ENCODE measurements at regions not wholly inside any gene's neighbourhood (a gene's known extent, or its start where the extent isn't known, plus 50 kb on each side); places are given as distances from the start of the nearest gene placed in this dataset.
"Not testable (repeated sequence)": the region's sequence is repeated elsewhere in the genome, so short reads cannot be mapped to it uniquely, and the experiment has no call there.

DNA sequence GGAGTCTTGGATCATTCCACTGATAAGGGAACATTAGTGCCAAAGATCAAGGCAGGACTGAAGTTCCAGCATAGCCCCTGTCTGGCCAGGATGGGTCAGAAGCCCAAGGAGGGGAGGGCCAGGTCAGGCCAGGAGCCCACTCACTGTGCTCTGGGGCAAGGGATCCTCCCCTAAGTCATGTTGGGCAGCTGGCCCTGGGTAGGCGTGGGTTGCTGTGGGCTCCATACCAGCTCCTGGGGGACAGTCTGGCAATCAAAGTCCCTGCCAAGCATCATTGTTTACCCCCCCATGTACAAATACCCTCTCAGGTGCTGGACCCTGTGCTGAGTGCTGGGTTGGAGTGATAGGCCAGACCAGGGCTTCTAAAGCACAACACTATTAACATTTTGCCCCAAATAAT is 130.5 kb downstream of the IRX5 start:
- no peak for DNase-seq (ENCODE audit: low read depth)

DNA sequence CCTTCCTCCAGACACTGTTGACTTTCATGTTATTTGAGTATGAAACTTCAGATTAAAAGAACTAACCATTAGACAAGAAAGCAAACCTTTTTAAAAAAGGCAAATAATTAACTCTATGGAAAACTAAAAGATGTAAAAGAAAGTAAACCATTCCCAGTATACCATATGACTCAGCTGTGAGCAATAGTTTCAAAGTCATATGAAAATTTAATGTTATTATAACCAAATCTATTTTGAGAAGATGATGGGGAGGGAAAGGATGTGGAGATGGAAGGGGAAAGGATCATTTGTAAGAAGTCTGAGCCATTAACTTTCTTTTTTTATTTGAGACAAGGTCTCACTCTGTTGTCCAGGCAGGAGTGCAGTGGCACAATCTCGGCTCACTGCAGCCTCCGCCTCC is 131.8 kb downstream of the IRX5 start:
- DNase-seq (ENCODE audit: low read depth) = no peak

DNA sequence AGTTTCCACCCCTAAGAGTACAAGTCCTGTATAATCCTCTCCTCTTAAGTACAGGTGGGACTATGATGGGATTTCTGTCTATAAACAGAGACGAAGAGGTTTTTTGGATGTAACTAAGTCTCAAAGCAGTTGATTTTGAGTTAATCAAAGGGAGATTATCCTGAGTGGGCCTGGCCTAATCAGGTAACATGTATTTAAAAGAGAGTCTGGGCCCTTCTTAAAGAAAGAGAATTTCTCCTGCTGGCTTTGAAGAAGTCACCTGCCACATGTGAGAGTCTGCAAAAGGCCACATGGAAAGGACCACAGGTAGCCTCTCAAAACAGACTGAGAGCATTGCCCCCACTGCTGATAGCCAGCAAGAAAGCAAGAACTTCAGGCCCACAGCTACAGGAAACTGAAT is 142.3 kb downstream of the IRX5 start:
- DNase-seq (ENCODE audit: low read depth) = no peak

DNA sequence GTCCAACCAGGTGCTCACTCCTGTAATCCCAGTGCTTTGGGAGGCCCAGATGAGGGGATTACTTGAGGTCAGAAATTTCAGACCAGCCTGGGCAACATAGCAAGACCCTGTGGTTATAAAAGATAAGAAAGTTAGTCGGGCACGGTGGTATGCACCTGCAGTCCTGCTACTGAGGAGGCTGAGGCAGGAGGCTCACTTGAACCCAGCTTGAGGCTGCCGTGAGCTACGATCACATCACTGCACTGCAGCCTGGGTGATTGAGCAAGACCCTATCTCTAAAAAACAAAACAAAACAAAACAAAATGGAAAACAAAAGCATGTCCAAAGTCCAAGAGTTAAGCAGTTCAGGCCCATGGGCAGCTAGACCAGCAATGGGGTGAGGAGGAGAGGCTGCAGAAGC is 143.2 kb downstream of the IRX5 start:
- DNase-seq (ENCODE audit: low read depth) = no peak

- DNase-seq (ENCODE audit: low read depth) = not testable (repeated sequence)
Measured at GRCh38 chr16:55075208-55075607, 144.5 kb downstream of the IRX5 start.

GRCh38 chr16:55076053-55076452 is 145.4 kb downstream of the IRX5 start:
- DNase-seq (ENCODE audit: low read depth) = no peak

GRCh38 chr16:55077266-55077665 is 146.6 kb downstream of the IRX5 start:
- DNase-seq (ENCODE audit: low read depth) = no peak

DNA sequence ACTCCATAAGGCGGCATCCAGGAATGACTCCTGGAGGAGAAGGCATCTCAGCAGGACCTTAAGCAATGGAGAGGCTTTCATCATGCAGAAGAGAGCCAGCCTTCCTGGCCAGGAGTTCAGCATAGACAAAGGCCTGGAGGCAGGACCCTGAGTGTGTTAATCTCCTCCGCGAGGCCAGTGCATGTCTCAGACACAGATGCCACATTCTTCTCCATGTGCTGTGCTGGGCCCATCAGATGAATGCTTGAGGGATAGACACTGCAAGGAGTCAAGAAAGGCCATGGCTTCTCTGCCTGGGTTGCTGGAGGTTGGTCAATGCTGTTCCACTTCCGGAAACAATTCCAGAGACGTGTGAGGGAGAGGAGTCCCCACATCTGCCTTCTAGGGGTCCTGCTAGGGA is 147.5 kb downstream of the IRX5 start:
- no peak for DNase-seq (ENCODE audit: low read depth)

GRCh38 chr16:55078699-55079410 is 148.2 kb downstream of the IRX5 start:
- no peak for DNase-seq (ENCODE audit: low read depth)

DNA sequence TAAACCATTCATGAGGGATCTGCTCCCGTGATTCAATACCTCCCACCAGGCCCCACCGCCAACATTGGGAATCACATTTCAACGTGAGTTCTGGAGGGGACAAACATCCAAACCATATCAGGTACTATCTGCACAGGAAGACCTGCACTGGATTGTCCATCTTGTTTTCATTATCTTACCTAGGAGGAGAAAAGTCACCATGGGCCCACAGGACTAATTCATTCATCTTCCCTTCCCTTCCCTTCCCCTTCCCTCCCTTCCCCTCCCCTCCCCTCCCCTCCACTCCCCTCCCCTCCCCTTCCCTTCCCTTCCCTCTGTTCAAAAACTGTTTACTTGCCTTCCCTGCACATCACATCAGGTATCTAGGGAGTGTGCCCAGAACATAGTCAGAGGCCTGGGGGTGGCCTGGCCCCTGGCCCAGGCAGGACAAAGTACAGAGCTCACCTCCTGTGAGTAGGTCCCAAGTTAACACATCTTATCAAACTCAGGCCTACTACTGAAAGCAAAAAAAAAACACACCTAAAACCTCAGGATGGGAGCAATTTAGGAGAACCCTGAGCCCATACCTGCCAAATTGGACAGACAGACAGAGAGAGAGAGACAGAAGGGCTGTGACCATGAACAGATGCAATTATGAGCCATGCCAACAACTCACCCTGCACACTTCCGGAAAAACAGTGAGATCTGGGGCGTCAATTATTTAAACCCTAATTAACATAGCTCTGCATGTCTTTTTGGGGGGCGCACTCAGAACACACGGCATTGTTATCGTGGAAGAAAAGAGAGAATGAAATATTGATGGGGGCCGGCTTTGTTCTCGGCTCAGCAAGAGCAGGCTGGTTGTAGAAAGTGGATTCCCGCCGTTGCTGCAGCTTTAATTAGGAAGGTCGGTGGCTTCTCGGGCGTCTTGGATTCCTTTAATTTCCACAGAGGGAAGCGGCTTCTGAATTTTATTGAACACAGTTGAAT is 151.2 kb downstream of the IRX5 start:
- no peak for DNase-seq (ENCODE audit: low read depth)

DNA sequence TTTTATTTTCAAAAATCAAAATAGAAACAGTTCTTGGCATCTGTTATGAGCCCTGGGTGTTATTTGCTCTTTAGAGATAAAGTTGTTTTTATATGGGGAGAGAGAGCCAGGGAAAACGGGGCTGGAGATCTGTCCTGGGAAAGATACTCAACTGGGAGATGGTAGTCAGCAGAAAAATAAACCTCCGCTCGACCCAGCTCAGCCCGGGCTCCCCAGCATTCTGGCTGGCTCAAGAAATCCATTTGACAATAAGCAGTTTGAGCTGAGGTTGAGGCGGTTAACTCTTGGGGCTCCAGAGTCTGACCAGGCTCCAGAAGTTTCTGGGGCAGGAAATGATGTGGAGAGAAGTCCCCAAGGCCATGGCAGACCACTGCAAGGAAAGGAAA is 151.9 kb downstream of the IRX5 start:
- no peak for DNase-seq (ENCODE audit: low read depth)

GRCh38 chr16:55083052-55083451 is 152.4 kb downstream of the IRX5 start:
- no peak for DNase-seq (ENCODE audit: low read depth)

- DNase-seq (ENCODE audit: low read depth) = no peak
Measured at GRCh38 chr16:55088098-55088497, 157.4 kb downstream of the IRX5 start.

DNA sequence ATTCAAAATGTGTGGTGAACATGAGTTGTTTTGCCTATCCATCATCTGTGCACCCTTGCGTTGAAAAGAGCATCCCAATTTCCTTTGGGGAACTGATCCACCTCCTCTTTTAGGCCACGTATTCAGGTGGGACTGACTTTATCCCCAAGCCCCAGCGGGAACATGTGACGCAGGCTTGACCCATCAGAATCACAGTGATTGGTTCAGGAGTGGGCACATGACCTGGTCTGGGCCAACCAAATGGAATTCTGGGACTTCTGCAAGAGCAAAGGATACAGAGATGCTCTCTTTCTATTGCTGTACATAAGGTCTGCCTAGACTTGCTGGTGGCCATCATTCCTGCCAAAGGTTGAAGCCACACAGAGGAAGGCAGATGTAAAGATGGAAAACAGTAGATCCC is 158.9 kb downstream of the IRX5 start:
- no peak for DNase-seq (ENCODE audit: low read depth)

GRCh38 chr16:55091213-55091870 is 160.7 kb downstream of the IRX5 start:
- no peak for DNase-seq (ENCODE audit: low read depth)

DNA sequence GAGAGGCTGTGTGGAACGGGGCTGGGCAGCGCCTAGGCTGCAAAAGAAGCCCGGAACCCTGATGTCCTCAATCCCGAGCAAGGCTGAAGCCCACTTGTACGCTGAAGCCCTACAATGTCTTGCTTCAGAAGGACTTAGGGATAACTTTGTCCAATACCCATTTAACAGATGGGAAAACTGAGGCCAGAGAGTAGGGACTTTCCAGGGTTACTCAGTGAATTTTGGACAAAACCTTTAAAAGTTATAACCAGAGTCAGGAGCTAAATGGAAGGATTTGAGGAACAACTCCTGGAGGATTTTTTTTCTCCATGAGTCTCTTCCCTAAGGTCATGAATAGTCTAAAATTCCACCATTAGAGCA is 161.2 kb downstream of the IRX5 start:
- no peak for DNase-seq (ENCODE audit: low read depth)

DNA sequence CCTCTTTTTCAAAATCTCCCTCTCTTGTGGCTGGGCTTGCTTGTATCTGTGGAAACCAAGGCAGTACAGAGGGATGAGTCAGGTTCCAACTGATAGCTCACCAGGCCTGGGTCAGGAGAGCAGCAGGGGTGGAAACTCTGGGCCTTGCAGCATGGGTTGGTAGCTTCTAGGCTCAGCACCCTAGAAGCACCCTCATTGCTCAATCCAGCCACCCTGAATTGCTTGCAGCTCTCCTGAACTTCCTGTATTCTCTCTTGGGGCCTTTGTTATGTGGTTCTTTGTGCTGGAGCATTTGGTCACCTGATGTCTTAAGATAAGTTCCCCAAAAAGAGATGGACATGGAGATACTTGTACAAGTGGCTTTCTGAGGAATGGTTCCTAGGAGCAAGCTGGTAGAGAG is 169.4 kb downstream of the IRX5 start:
- no peak for DNase-seq (ENCODE audit: low read depth)

- DNase-seq (ENCODE audit: low read depth) = no peak
Measured at GRCh38 chr16:55101026-55101425, 170.4 kb downstream of the IRX5 start.

- DNase-seq (ENCODE audit: low read depth) = no peak
Measured at GRCh38 chr16:55102077-55102476, 171.4 kb downstream of the IRX5 start.

DNA sequence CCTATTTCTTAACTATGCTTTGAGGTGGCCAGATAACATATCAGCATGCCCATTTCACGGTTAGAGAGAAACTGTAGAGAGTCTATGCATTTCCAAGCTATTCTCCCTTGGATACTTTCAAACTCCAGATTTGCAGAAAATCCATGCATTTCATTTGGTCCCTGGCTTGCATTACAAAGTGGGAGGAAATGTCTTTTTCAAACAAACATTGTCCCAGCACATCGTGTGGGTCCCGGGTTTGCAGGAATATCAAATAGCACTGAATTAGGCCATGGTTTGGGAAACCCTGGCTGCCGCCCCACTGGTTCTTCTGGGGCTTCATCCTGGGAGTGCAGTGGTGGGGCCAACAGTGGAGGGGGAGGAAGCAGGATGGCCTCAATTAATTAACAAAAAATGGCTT is 171.9 kb downstream of the IRX5 start:
- no peak for DNase-seq (ENCODE audit: low read depth)

DNA sequence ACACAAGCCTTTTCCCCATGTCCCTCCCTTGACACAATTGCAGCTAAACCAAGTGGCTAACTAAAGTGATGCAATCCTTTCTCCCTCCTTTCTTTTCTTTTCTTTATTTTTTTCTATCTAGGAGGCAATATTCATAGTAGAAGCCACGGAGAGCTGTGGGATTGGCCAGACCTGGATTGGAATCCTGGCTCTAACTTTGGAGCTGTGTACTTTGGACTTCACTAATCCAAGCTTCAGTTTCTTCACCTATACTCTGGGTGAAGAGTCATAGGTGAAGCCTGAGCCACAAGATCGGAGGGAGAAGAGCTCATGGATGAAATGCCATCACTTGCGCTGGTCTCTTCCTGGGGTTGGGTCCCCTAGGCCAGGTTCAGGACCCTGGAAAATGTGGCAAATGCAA is 177.2 kb downstream of the IRX5 start:
- DNase-seq (ENCODE audit: low read depth) = no peak

DNA sequence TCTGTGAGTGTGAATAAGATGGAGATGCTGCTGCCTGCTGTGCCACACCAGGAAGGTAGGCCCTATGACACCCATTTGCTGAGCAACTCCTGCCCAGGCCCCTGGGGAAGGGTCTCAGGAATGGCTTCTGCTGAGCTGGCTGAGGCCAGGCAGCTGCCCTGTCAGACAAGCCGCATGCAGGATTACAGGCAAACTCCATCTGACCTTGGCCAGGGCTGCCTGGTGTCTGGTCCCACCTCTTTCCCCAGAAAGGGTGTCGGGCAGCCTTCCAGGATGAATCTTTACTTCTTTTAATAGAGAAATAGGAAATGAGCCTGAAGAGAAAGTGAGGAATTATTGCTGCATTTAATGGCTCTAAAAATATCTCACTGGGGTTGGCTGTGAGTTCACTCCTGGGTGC is 182.5 kb downstream of the IRX5 start:
- no peak for DNase-seq (ENCODE audit: low read depth)

Data from myocyte (in vitro differentiated cells).